ENCODE measurements at regions not wholly inside any gene's neighbourhood (a gene's known extent, or its start where the extent isn't known, plus 50 kb on each side); places are given as distances from the start of the nearest gene placed in this dataset.
"Not testable (repeated sequence)": the region's sequence is repeated elsewhere in the genome, so short reads cannot be mapped to it uniquely, and the experiment has no call there.

DNA sequence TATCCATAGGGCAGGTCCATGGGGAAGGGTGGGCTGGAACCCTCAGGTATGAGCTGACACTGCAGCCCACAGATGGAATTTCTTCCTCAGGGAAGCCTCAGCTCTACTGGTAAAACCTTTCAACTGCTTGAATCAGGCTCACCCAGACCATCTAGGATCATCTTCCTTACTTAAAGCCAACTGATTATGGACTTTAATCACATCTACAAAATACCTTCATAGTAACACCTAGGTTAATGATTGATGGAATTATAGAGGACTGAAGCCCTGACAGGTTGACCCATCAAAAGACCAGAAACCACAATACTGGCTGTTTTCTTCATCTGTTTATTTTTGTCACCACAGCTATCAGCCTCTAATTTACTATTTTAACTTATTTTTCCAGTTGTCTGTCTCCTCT is 188.9 kb upstream of the BOD1L1 start:
- Histone ChIP-seq H3K27me3 (ENCODE audit: control insufficient read depth in 4 of 4, insufficient read depth in 4 of 4, low read length in 3 of 4) (no peaks in the 10 kb centered on the region), H3K4me3 (ENCODE audit: low read depth in 1 of 3, low read length in 3 of 3) (no peak overlapping the region)
- no peak for TF ChIP-seq TAF1 (conservative IDR thresholded peaks at IDR 0.05)

DNA sequence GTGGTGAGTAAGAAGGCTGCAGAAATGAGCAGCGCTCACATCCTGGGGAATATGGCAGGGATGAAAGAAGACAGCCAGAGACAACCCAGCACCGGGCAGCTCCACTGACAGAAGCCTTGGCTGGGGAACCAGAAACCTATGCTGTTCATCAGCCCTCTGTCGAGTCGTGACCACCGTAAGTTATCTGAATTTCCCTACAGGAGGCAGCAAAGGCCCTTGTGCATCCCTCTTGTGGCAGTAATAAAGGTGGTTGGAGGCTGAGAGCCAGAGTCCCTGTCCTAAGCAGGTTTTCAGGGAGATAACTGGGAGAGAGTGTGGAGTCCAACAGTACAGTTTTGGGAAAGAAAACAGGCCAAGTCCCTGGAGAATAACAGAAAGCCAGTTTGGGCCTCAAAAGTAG is 194.0 kb upstream of the BOD1L1 start:
- no peak for DNase-seq (ENCODE audit: low spot score)
- 83% methylated on average over 5 of the region's 5 CpGs for WGBS
- Histone ChIP-seq H3K4me1 (ENCODE audit: control insufficient read depth in 4 of 4, insufficient read depth in 4 of 4, low read length in 3 of 4) (no peaks in the 10 kb centered on the region), H3K9ac (ENCODE audit: low read depth in 1 of 2, low read length in 2 of 2) (no peak overlapping the region), H3K4me3 (ENCODE audit: low read depth in 1 of 3, low read length in 3 of 3) (no peak overlapping the region), H3K36me3 (ENCODE audit: control insufficient read depth in 4 of 4, insufficient read depth in 3 of 4, low read depth in 1 of 4, low read length in 3 of 4) (no peaks in the 10 kb centered on the region), H3K9me3 (ENCODE audit: control insufficient read depth in 4 of 4, low read length in 3 of 4) (peaks cover under 1 to 3% (median 2%) of the 10 kb centered on the region in 4 donors), H3K27me3 (ENCODE audit: control insufficient read depth in 4 of 4, insufficient read depth in 4 of 4, low read length in 3 of 4) (no peaks in the 10 kb centered on the region), H3K27ac (ENCODE audit: low read depth in 1 of 2, low read length in 2 of 2) (no peak overlapping the region)
- peak; percentile 31 to 55 for TF ChIP-seq RAD21 (IDR thresholded peaks at IDR 0.05)
- no peak for TF ChIP-seq ATF3 (IDR thresholded peaks at IDR 0.05)

More for the DNA sequence above, 188.9 kb upstream of the BOD1L1 start:
- no peaks in the 10 kb centered on the region for H3K4me1 ChIP-seq (ENCODE audit: control insufficient read depth in 4 of 4, insufficient read depth in 4 of 4, low read length in 3 of 4)
- H3K9me3 ChIP-seq (ENCODE audit: control insufficient read depth in 4 of 4, low read length in 3 of 4) = peaks cover 0 to 8% (median 3%) of the 10 kb centered on the region in 4 donors
- DNase-seq (ENCODE audit: low spot score) = no peak
- no peaks in the 10 kb centered on the region for H3K36me3 ChIP-seq (ENCODE audit: control insufficient read depth in 4 of 4, insufficient read depth in 3 of 4, low read depth in 1 of 4, low read length in 3 of 4)
- H3K9ac ChIP-seq (ENCODE audit: low read depth in 1 of 2, low read length in 2 of 2) = no peak overlapping the region
- H3K27ac ChIP-seq (ENCODE audit: low read depth in 1 of 2, low read length in 2 of 2) = no peak overlapping the region

DNA sequence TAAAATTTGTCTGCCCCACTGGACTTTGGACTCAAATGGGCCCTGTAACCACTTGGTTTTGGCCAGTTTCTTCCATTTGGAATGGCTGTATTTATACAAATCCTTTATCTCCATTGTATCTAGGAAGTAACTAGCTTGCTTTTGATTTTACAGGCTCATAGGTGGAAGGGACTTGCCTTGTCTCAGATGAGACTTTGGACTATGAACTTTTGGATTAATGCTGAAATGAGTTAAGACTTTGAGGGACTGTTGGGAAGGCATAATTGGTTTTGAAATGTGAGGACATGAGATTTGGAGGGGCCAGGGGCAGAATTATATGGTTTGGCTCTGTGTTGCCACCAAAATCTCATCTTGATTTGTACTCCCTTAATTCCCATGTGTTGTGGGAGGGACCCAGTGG is 198.3 kb upstream of the BOD1L1 start:
- TF ChIP-seq HNF4A (conservative IDR thresholded peaks at IDR 0.05) (peak; percentile 39 to 64), HNF4G (IDR thresholded peaks at IDR 0.05) (peak; percentile 21)
- H3K27ac ChIP-seq (ENCODE audit: low read depth in 1 of 2, low read length in 2 of 2); DNase-seq (ENCODE audit: low spot score); H3K4me3 ChIP-seq (ENCODE audit: low read depth in 1 of 3, low read length in 3 of 3); H3K4me1 ChIP-seq (ENCODE audit: control insufficient read depth in 4 of 4, insufficient read depth in 4 of 4, low read length in 3 of 4); H3K27me3 ChIP-seq (ENCODE audit: control insufficient read depth in 4 of 4, insufficient read depth in 4 of 4, low read length in 3 of 4); H3K9me3 ChIP-seq (ENCODE audit: control insufficient read depth in 4 of 4, low read length in 3 of 4); H3K36me3 ChIP-seq (ENCODE audit: control insufficient read depth in 4 of 4, insufficient read depth in 3 of 4, low read depth in 1 of 4, low read length in 3 of 4); H3K9ac ChIP-seq (ENCODE audit: low read depth in 1 of 2, low read length in 2 of 2): not testable (repeated sequence)

- TF ChIP-seq HNF4G (IDR thresholded peaks at IDR 0.05) = no peak
- TF ChIP-seq EGR1 (IDR thresholded peaks at IDR 0.05; ENCODE audit: low read depth in 2 of 2) = no peak
- TF ChIP-seq GABPA (IDR thresholded peaks at IDR 0.05 in 1 of 2, conservative IDR thresholded peaks at IDR 0.05 in 1 of 2) = no peak
- TF ChIP-seq ZBTB33 (IDR thresholded peaks at IDR 0.05) = no peak
- TF ChIP-seq YY1 (IDR thresholded peaks at IDR 0.05) = no peak
- TF ChIP-seq RXRA (IDR thresholded peaks at IDR 0.05) = no peak
- TF ChIP-seq, protein P1, sequence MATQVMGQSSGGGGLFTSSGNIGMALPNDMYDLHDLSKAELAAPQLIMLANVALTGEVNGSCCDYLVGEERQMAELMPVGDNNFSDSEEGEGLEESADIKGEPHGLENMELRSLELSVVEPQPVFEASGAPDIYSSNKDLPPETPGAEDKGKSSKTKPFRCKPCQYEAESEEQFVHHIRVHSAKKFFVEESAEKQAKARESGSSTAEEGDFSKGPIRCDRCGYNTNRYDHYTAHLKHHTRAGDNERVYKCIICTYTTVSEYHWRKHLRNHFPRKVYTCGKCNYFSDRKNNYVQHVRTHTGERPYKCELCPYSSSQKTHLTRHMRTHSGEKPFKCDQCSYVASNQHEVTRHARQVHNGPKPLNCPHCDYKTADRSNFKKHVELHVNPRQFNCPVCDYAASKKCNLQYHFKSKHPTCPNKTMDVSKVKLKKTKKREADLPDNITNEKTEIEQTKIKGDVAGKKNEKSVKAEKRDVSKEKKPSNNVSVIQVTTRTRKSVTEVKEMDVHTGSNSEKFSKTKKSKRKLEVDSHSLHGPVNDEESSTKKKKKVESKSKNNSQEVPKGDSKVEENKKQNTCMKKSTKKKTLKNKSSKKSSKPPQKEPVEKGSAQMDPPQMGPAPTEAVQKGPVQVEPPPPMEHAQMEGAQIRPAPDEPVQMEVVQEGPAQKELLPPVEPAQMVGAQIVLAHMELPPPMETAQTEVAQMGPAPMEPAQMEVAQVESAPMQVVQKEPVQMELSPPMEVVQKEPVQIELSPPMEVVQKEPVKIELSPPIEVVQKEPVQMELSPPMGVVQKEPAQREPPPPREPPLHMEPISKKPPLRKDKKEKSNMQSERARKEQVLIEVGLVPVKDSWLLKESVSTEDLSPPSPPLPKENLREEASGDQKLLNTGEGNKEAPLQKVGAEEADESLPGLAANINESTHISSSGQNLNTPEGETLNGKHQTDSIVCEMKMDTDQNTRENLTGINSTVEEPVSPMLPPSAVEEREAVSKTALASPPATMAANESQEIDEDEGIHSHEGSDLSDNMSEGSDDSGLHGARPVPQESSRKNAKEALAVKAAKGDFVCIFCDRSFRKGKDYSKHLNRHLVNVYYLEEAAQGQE (IDR thresholded peaks at IDR 0.05) = no peak
- TF ChIP-seq SP1 (IDR thresholded peaks at IDR 0.05) = no peak
- no peak for TF ChIP-seq FOXA2 (IDR thresholded peaks at IDR 0.05)
- TF ChIP-seq FOXA1 (IDR thresholded peaks at IDR 0.05) = no peak
- no peak for TF ChIP-seq NR2F2 (IDR thresholded peaks at IDR 0.05)
- TF ChIP-seq, protein P2, sequence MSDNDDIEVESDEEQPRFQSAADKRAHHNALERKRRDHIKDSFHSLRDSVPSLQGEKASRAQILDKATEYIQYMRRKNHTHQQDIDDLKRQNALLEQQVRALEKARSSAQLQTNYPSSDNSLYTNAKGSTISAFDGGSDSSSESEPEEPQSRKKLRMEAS (IDR thresholded peaks at IDR 0.05) = no peak
- TF ChIP-seq, protein P3, sequence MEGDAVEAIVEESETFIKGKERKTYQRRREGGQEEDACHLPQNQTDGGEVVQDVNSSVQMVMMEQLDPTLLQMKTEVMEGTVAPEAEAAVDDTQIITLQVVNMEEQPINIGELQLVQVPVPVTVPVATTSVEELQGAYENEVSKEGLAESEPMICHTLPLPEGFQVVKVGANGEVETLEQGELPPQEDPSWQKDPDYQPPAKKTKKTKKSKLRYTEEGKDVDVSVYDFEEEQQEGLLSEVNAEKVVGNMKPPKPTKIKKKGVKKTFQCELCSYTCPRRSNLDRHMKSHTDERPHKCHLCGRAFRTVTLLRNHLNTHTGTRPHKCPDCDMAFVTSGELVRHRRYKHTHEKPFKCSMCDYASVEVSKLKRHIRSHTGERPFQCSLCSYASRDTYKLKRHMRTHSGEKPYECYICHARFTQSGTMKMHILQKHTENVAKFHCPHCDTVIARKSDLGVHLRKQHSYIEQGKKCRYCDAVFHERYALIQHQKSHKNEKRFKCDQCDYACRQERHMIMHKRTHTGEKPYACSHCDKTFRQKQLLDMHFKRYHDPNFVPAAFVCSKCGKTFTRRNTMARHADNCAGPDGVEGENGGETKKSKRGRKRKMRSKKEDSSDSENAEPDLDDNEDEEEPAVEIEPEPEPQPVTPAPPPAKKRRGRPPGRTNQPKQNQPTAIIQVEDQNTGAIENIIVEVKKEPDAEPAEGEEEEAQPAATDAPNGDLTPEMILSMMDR (IDR thresholded peaks at IDR 0.05; ENCODE audit: low read depth, low read length, missing input control) = no peak
- TF ChIP-seq TAF1 (conservative IDR thresholded peaks at IDR 0.05) = no peak
- no peak for DNase-seq (ENCODE audit: low spot score)
- peaks cover 0 to under 1% (median 0%) of the 10 kb centered on the region in 4 donors for H3K9me3 ChIP-seq (ENCODE audit: control insufficient read depth in 4 of 4, low read length in 3 of 4)
- no peak overlapping the region for H3K4me3 ChIP-seq (ENCODE audit: low read depth in 1 of 3, low read length in 3 of 3)
- no peaks in the 10 kb centered on the region for H3K4me1 ChIP-seq (ENCODE audit: control insufficient read depth in 4 of 4, insufficient read depth in 4 of 4, low read length in 3 of 4)
- no peaks in the 10 kb centered on the region for H3K36me3 ChIP-seq (ENCODE audit: control insufficient read depth in 4 of 4, insufficient read depth in 3 of 4, low read depth in 1 of 4, low read length in 3 of 4)
- H3K27me3 ChIP-seq (ENCODE audit: control insufficient read depth in 4 of 4, insufficient read depth in 4 of 4, low read length in 3 of 4) = no peaks in the 10 kb centered on the region
- WGBS = 84% methylated on average over 3 of the region's 3 CpGs
- no peak overlapping the region for H3K27ac ChIP-seq (ENCODE audit: low read depth in 1 of 2, low read length in 2 of 2)
- H3K9ac ChIP-seq (ENCODE audit: low read depth in 1 of 2, low read length in 2 of 2) = no peak overlapping the region
These were observed 201.9 kb upstream of the BOD1L1 start for GRCh38 chr4:13829457-13829856.

Data from liver (tissue), 8 donors.